Trophoblast cell (in vitro differentiated cells and primary cell): ENCODE measurements at regions not wholly inside any gene's neighbourhood (a gene's known extent, or its start where the extent isn't known, plus 50 kb on each side); places are given as distances from the start of the nearest gene placed in this dataset.

Experiments
- DNase-seq, 2 donors: peaks; one replicate each; pipeline ENCODE4 v3.0.0-alpha.2; 2016
- H2AFZ ChIP-seq: 2 replicates; pipeline ENCODE4 v1.6.1; 2013; ENCODE audit warnings: low read length, moderate library complexity, mild to moderate bottlenecking; ENCODE audit not compliant: insufficient read depth, poor library complexity
- H2AK5ac ChIP-seq: 2 replicates; pipeline ENCODE4 v1.6.1; 2013; ENCODE audit warnings: mild to moderate bottlenecking, low read length
- H2BK120ac ChIP-seq: 2 replicates; pipeline ENCODE4 v1.6.1; 2013; ENCODE audit warnings: low read length, mild to moderate bottlenecking, moderate library complexity; ENCODE audit not compliant: insufficient read depth, poor library complexity
- H2BK12ac ChIP-seq: 2 replicates; pipeline ENCODE4 v1.6.1; 2013; ENCODE audit warnings: mild to moderate bottlenecking, low read length, moderate library complexity
- H2BK5ac ChIP-seq: 2 replicates; pipeline ENCODE4 v1.6.1; 2013; ENCODE audit warnings: low read length, low read depth, moderate library complexity, mild to moderate bottlenecking; ENCODE audit not compliant: poor library complexity
- H3K14ac ChIP-seq: 2 replicates; pipeline ENCODE4 v1.6.1; 2013; ENCODE audit warnings: mild to moderate bottlenecking, low read length
- H3K18ac ChIP-seq: 2 replicates; pipeline ENCODE4 v1.6.1; 2013; ENCODE audit warnings: mild to moderate bottlenecking, low read length
- H3K23ac ChIP-seq: 2 replicates; pipeline ENCODE4 v1.6.1; 2013; ENCODE audit warnings: low read length
- H3K27ac ChIP-seq: 2 replicates; pipeline ENCODE4 v1.5.1; 2013; ENCODE audit warnings: low read depth, mild to moderate bottlenecking, inconsistent platforms, low read length, moderate library complexity
- H3K27me3 ChIP-seq: 2 replicates; pipeline ENCODE4 v1.6.1; 2013; ENCODE audit warnings: inconsistent platforms, mild to moderate bottlenecking, low read length, moderate library complexity; ENCODE audit not compliant: insufficient read depth
- H3K36me3 ChIP-seq, 2 experiments: 1 replicate in 1 of 2; 2 replicates in 1 of 2; pipeline ENCODE4 v1.6.1; 2013; ENCODE audit warnings: low read length in 2 of 2, mild to moderate bottlenecking in 2 of 2, moderate library complexity in 1 of 2; ENCODE audit not compliant: insufficient read depth in 2 of 2, control insufficient read depth in 1 of 2
- H3K4ac ChIP-seq: 2 replicates; pipeline ENCODE4 v1.6.1; 2013; ENCODE audit warnings: low read depth, mild to moderate bottlenecking, low read length, moderate library complexity
- H3K4me1 ChIP-seq, 2 experiments: 1 replicate in 1 of 2; 2 replicates in 1 of 2; pipeline ENCODE4 v1.6.1; 2013; ENCODE audit warnings: low read length in 2 of 2, mild to moderate bottlenecking in 2 of 2, moderate library complexity in 1 of 2; ENCODE audit not compliant: insufficient read depth in 2 of 2, control insufficient read depth in 1 of 2
- H3K4me2 ChIP-seq: 2 replicates; pipeline ENCODE4 v1.6.1; 2013; ENCODE audit warnings: inconsistent platforms, mild to moderate bottlenecking, low read length, moderate library complexity
- H3K4me3 ChIP-seq: 2 replicates; pipeline ENCODE4 v1.5.1; 2013; ENCODE audit warnings: mild to moderate bottlenecking, low read depth, low read length, inconsistent platforms
- H3K79me1 ChIP-seq: one replicate; pipeline ENCODE4 v1.6.1; 2013; ENCODE audit warnings: low read length
- H3K79me2 ChIP-seq: 2 replicates; pipeline ENCODE4 v1.6.1; 2013; ENCODE audit warnings: low read length, mild to moderate bottlenecking; ENCODE audit not compliant: control insufficient read depth, insufficient read depth, poor library complexity
- H3K9ac ChIP-seq: 2 replicates; pipeline ENCODE4 v1.6.1; 2013; ENCODE audit warnings: mild to moderate bottlenecking, low read length
- H3K9me3 ChIP-seq: 2 replicates; pipeline ENCODE4 v1.6.1; 2013; ENCODE audit warnings: low read depth, mild to moderate bottlenecking, control low read depth, inconsistent platforms, low read length; ENCODE audit not compliant: insufficient read depth
- H4K12ac ChIP-seq: 2 replicates; pipeline ENCODE4 v1.6.1; 2013; ENCODE audit warnings: low read depth, mild to moderate bottlenecking, low read length, moderate library complexity
- H4K8ac ChIP-seq: 2 replicates; pipeline ENCODE4 v1.6.1; 2013; ENCODE audit warnings: low read depth, mild to moderate bottlenecking, low read length, moderate library complexity
- H4K91ac ChIP-seq: one replicate; pipeline ENCODE4 v1.6.1; 2013; ENCODE audit warnings: low read depth, mild to moderate bottlenecking, low read length, moderate library complexity
- WGBS: extraction: QIAGEN DNeasy Blood & Tissue Kit; methylation state at CpG from one replicate; pipeline ENCODE4 v1.1.7; 2013; ENCODE audit warnings: missing lambda C conversion rate; ENCODE audit not compliant: insufficient read length, insufficient coverage; ENCODE audit errors: extremely low coverage; 5-methylcytosine and 5-hydroxymethylcytosine counted together

DNA sequence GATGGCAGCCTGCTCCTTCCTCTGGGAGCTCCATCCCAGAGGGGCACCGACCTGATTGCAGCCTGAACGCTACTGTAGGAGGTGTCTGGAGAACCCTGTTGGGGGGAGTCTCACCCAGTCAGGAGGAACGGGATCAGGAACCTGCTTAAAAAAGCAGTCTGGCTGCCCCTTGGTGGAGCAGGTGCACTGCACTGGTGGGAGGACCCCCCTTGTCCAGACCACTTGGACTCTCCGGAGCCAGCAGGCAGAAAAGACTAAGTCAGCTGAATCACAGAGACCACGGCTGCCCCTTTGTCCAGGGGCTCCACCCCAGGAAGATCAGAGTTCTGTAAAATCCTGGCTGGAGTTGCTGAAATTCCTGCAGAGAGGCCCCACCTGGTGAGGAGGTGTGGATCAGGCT, 67.3 kb upstream of the MAGEB18 start:
- no peak for DNase-seq
- no peak overlapping the region for H2AFZ ChIP-seq
- H3K36me3 ChIP-seq: no peaks in the 10 kb centered on the region
- no peaks in the 10 kb centered on the region for H3K4me1 ChIP-seq
- no peaks in the 10 kb centered on the region for H3K27me3 ChIP-seq
- no peak overlapping the region for H3K18ac ChIP-seq
- no peak overlapping the region for H2BK12ac ChIP-seq
- no peak overlapping the region for H2BK5ac ChIP-seq
- WGBS: no CpG with 5 or more reads among the region's 5 CpGs
- no peaks in the 10 kb centered on the region for H3K79me2 ChIP-seq
- H2AK5ac ChIP-seq: no peak overlapping the region
- H3K27ac ChIP-seq: no peak overlapping the region
- H3K9me3 ChIP-seq: no peaks in the 10 kb centered on the region
- H3K79me1 ChIP-seq: no peaks in the 10 kb centered on the region
- H4K91ac ChIP-seq: no peak overlapping the region
- no peak overlapping the region for H3K4me2 ChIP-seq
- H3K14ac ChIP-seq: no peak overlapping the region
- no peak overlapping the region for H4K12ac ChIP-seq
- no peak overlapping the region for H3K9ac ChIP-seq
- H3K23ac ChIP-seq: no peak overlapping the region
- H2BK120ac ChIP-seq: no peak overlapping the region
- H3K4me3 ChIP-seq: no peak overlapping the region
- H3K4ac ChIP-seq: no peak overlapping the region
- H4K8ac ChIP-seq: no peak overlapping the region

GRCh38 chrX:26071618-26072017, 66.5 kb upstream of the MAGEB18 start:
- Histone ChIP-seq H3K79me1 (no peaks in the 10 kb centered on the region), H3K79me2 (no peaks in the 10 kb centered on the region), H3K4me1 (no peaks in the 10 kb centered on the region), H3K27ac (no peak overlapping the region), H3K4me2 (no peak overlapping the region), H3K9me3 (no peaks in the 10 kb centered on the region), H3K4me3 (no peak overlapping the region), H3K27me3 (no peaks in the 10 kb centered on the region), H3K18ac (no peak overlapping the region), H2AFZ (no peak overlapping the region), H3K9ac (no peak overlapping the region), H4K12ac (no peak overlapping the region), H4K8ac (no peak overlapping the region), H3K14ac (no peak overlapping the region), H2BK12ac (no peak overlapping the region), H2AK5ac (no peak overlapping the region), H3K4ac (no peak overlapping the region), H4K91ac (no peak overlapping the region), H3K23ac (no peak overlapping the region), H2BK120ac (no peak overlapping the region), H2BK5ac (no peak overlapping the region), H3K36me3 (no peaks in the 10 kb centered on the region)
- WGBS: no CpG with 5 or more reads among the region's 10 CpGs
- no peak for DNase-seq

GRCh38 chrX:26083093-26083492, 55.0 kb upstream of the MAGEB18 start:
- Histone ChIP-seq H2AK5ac (no peak overlapping the region), H3K4me3 (no peak overlapping the region), H3K79me1 (no peaks in the 10 kb centered on the region), H3K9ac (no peak overlapping the region), H2BK120ac (no peak overlapping the region), H3K23ac (no peak overlapping the region), H3K4me1 (no peaks in the 10 kb centered on the region), H3K79me2 (no peaks in the 10 kb centered on the region), H3K27me3 (no peaks in the 10 kb centered on the region), H4K8ac (no peak overlapping the region), H3K9me3 (no peaks in the 10 kb centered on the region), H4K12ac (no peak overlapping the region), H3K4me2 (no peak overlapping the region), H3K27ac (no peak overlapping the region), H3K14ac (no peak overlapping the region), H3K36me3 (no peaks in the 10 kb centered on the region), H4K91ac (no peak overlapping the region), H2AFZ (no peak overlapping the region), H3K18ac (no peak overlapping the region), H3K4ac (no peak overlapping the region), H2BK5ac (no peak overlapping the region), H2BK12ac (no peak overlapping the region)
- no CpG with 5 or more reads among the region's 4 CpGs for WGBS
- no peak for DNase-seq
